HCT116 (cell line): ENCODE measurements at regions not wholly inside any gene's neighbourhood (a gene's known extent, or its start where the extent isn't known, plus 50 kb on each side); places are given as distances from the start of the nearest gene placed in this dataset.
A peak's percentile ranks its signal among the peaks of the same experiment; 100 is the strongest.

Experiments
- ATAC-seq: fragments of 200-7000 bp; cut with Tn5 transposase; 2 replicates; pipeline ENCODE4 v1.9.1; 2020; ENCODE audit warnings: mild to moderate bottlenecking, moderate library complexity
- BruUV-seq: library from RNA; stranded (reverse); fragments of 400-500 nt; replicated peaks from 2 replicates; lab custom pipeline; 2021; lab: Mats Ljungman, UMichigan
- CTCF ChIA-PET: fragments of 300-600 bp; sonication (Branson Sonifier 250); formaldehyde crosslinking; loops from one replicate; lab custom pipeline; 2021; ENCODE audit warnings: antibody characterized with exemption; lab: Charles Lee
- POLR2A ChIA-PET: fragments of 300-600, 350-600 bp; sonication (Branson Sonifier 250); formaldehyde crosslinking; loops from one replicate; lab custom pipeline; 2021; ENCODE audit warnings: antibody characterized with exemption; lab: Charles Lee
- RAD21 ChIA-PET, 2 experiments: fragments of 300-600 bp; sonication (Branson Sonifier 250); formaldehyde crosslinking; loops; one replicate each; lab custom pipeline; 2023; ENCODE audit warnings: low total read pairs in 2 of 2; ENCODE audit not compliant: uncharacterized antibody in 2 of 2, unreplicated experiment in 2 of 2, low non-redundant PET in 1 of 2; lab: Charles Lee
- DNase-seq: peaks from one replicate; pipeline ENCODE4 v3.0.0-alpha.2; 2010; ENCODE audit warnings: low read depth, low spot score
- H2AFZ ChIP-seq: fragments of 200-600 bp; shearing (Covaris generic), sonication (generic); 2 replicates; pipeline ENCODE4 v1.6.1; 2017; ENCODE audit warnings: low read depth, mixed run types, mixed read lengths, antibody characterized with exemption, low read length; ENCODE audit not compliant: poor library complexity, severe bottlenecking
- H3K27ac ChIP-seq: 2 replicates; pipeline ENCODE4 v1.5.1; 2012; ENCODE audit warnings: low read depth, low read length
- H3K27me3 ChIP-seq: fragments of 200-600 bp; sonication (generic); 2 replicates; pipeline ENCODE4 v1.6.1; 2016; ENCODE audit warnings: mixed run types, low read length, mixed read lengths; ENCODE audit not compliant: insufficient read depth
- H3K36me3 ChIP-seq, 2 experiments: fragments of 200-500 bp in 1 of 2; fragments of 200-600 bp in 1 of 2; sonication (Bioruptor generic) in 1 of 2; sonication (generic) in 1 of 2; 2 replicates each; pipeline versions ENCODE4 v1.5.1 to v1.6.1; 2014 to 2016; ENCODE audit warnings: low read length in 2 of 2, inconsistent platforms in 1 of 2, mixed read lengths in 1 of 2, mixed run types in 1 of 2; ENCODE audit not compliant: insufficient read depth in 2 of 2, control insufficient read depth in 1 of 2
- H3K4me1 ChIP-seq, 2 experiments: fragments of 200-600 bp in 1 of 2; sonication (generic) in 1 of 2; 2 replicates each; pipeline versions ENCODE4 v1.5.1 to v1.6.1; 2012 to 2017; ENCODE audit warnings: low read length in 2 of 2, inconsistent platforms in 1 of 2, mild to moderate bottlenecking in 1 of 2, mixed read lengths in 1 of 2, mixed run types in 1 of 2, moderate library complexity in 1 of 2; ENCODE audit not compliant: insufficient read depth in 2 of 2, control insufficient read depth in 1 of 2
- H3K4me2 ChIP-seq: fragments of 200-600 bp; sonication (generic); 2 replicates; pipeline ENCODE4 v1.6.1; 2017; ENCODE audit warnings: mixed run types, low read length, mixed read lengths
- H3K4me3 ChIP-seq, 2 experiments: fragments of 200-600 bp in 1 of 2; sonication (generic) in 1 of 2; replicated peaks in 1 of 2; 2 replicates each; pipeline ENCODE4 v1.5.1; 2011 to 2016; ENCODE audit warnings: low read length in 2 of 2, control low read depth in 1 of 2, low read depth in 1 of 2, mild to moderate bottlenecking in 1 of 2, mixed read lengths in 1 of 2, mixed run types in 1 of 2
- H3K79me2 ChIP-seq: fragments of 200-600 bp; sonication (generic); 2 replicates; pipeline ENCODE4 v1.6.1; 2017; ENCODE audit warnings: mild to moderate bottlenecking, mixed run types, low read length, moderate library complexity, mixed read lengths; ENCODE audit not compliant: insufficient read depth
- H3K9ac ChIP-seq: fragments of 200-600 bp; sonication (generic); 2 replicates; pipeline ENCODE4 v1.6.1; 2016; ENCODE audit warnings: low read length, mixed read lengths
- H3K9me2 ChIP-seq: fragments of 200-600 bp; sonication (generic), shearing (Covaris generic); 2 replicates; pipeline ENCODE4 v1.6.1; 2017; ENCODE audit warnings: mixed run types, mild to moderate bottlenecking, moderate library complexity; ENCODE audit not compliant: insufficient read depth
- H3K9me3 ChIP-seq, 2 experiments: fragments of 200-500 bp in 1 of 2; fragments of 200-600 bp in 1 of 2; sonication (Bioruptor generic) in 1 of 2; sonication (generic) in 1 of 2; 2 replicates each; pipeline ENCODE4 v1.6.1; 2014 to 2017; ENCODE audit warnings: low read length in 2 of 2, mixed read lengths in 2 of 2, inconsistent platforms in 1 of 2, low read depth in 1 of 2, mild to moderate bottlenecking in 1 of 2, mixed run types in 1 of 2, moderate library complexity in 1 of 2; ENCODE audit not compliant: control insufficient read depth in 1 of 2, insufficient read depth in 1 of 2
- H4K20me1 ChIP-seq: fragments of 200-600 bp; sonication (generic), shearing (Covaris generic); 2 replicates; pipeline ENCODE4 v1.6.1; 2017; ENCODE audit warnings: mixed run types, mild to moderate bottlenecking, moderate library complexity; ENCODE audit not compliant: insufficient read depth
- CBX3 ChIP-seq: IDR thresholded peaks from 2 replicates; pipeline ENCODE4 v1.6.1; 2012; ENCODE audit warnings: low read depth
- CEBPB ChIP-seq: IDR thresholded peaks from 2 replicates; pipeline ENCODE4 v1.6.1; 2012; ENCODE audit warnings: low read depth
- FOSL1 ChIP-seq: IDR thresholded peaks from 2 replicates; pipeline ENCODE4 v1.6.1; 2012; ENCODE audit warnings: low read depth
- JUND ChIP-seq: IDR thresholded peaks from 2 replicates; pipeline ENCODE4 v1.6.1; 2012
- POLR2A ChIP-seq: IDR thresholded peaks from 2 replicates; pipeline ENCODE4 v1.7.0; 2011; ENCODE audit warnings: borderline replicate concordance; ENCODE audit not compliant: insufficient read depth, insufficient read length; ENCODE audit errors: extremely low read depth
- POLR2AphosphoS5 ChIP-seq: IDR thresholded peaks from 2 replicates; pipeline ENCODE4 v1.6.1; 2011; ENCODE audit warnings: mild to moderate bottlenecking, low read depth, low read length, moderate library complexity
- SP1 ChIP-seq: IDR thresholded peaks from 2 replicates; pipeline ENCODE4 v1.6.1; 2012; ENCODE audit warnings: low read depth
- SRF ChIP-seq: IDR thresholded peaks from 2 replicates; pipeline ENCODE4 v1.6.1; 2012; ENCODE audit warnings: low read depth
- TCF7L2 ChIP-seq: IDR thresholded peaks from 2 replicates; pipeline ENCODE4 v1.7.0; 2011; ENCODE audit warnings: borderline replicate concordance, inconsistent platforms; ENCODE audit not compliant: insufficient read depth, insufficient read length; ENCODE audit errors: extremely low read depth
- ZFX ChIP-seq: fragments of 450-650 bp; IDR thresholded peaks from 2 replicates; pipeline ENCODE4 v1.6.1; 2017
- intact Hi-C: fragments of 100-400 bp; cut with micrococcal nuclease; formaldehyde crosslinking; loops from 2 replicates; pipeline ENCODE4 v1.10.0; 2022
- TF ChIP-seq, protein P1 (sequence below): IDR thresholded peaks from 2 replicates; pipeline ENCODE4 v1.6.1; 2012

DNA sequence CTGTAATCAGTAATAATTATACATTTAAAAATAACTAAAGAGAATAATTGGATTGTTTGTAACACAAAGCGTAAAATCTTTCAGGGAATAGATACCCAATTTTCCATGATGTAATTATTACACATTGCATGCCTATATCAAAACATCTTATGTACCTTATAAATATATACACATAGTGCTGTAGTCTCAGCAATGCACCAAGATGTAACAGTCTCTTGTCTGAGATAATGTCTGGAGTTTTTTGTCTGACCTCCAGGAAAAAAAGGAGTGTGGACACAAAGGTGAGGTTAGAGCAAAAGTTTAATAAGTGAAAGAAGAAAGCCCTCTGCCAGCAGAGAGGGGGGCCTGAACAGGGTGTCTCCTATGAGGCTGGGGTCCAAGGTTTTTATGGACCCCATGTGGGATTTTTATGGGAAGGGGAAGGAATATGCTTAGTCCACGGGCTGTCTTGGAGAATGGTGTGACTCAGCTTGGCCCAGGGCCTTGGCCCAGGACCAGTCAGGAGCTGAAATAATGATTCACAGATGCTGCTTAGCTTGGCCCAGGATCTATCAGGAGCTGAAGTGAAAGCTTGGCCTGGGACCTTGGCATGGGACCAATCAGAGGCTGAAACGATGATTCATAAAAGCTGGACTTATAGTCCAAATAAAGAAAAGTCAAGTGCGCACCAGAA is 545.0 kb downstream of the ZPLD1 start:
- TF ChIP-seq, protein P1, sequence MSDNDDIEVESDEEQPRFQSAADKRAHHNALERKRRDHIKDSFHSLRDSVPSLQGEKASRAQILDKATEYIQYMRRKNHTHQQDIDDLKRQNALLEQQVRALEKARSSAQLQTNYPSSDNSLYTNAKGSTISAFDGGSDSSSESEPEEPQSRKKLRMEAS = no peak
- TF ChIP-seq TCF7L2 (peak; percentile 63), SP1 (peak; percentile 74), FOSL1 (peak; percentile 85), ZFX (no peak), SRF (peak; percentile 65; the same call in 1 of the 2 replicates), CEBPB (peak; percentile 47), JUND (peak; percentile 91), CBX3 (0 out of 2 replicates have a peak, but pooled peaks have one; percentile 47), POLR2AphosphoS5 (peak; percentile 70), POLR2A (no peak)
- ChIA-PET POLR2A (no interaction called here), RAD21 (no interaction called here), CTCF (no interaction called here)
- peak; percentile 89 for DNase-seq
- ATAC-seq = peak; percentile 99
- Histone ChIP-seq H3K27ac (no peak overlapping the region), H3K27me3 (no peaks in the 10 kb centered on the region), H3K9me3 (no peaks in the 10 kb centered on the region), H3K79me2 (no peaks in the 10 kb centered on the region), H3K9me2 (no peaks in the 10 kb centered on the region), H3K4me3 (no peak overlapping the region), H2AFZ (no peak overlapping the region), H3K4me2 (peak overlapping the region; percentile 58), H3K9ac (no peak overlapping the region), H4K20me1 (no peaks in the 10 kb centered on the region), H3K4me1 (peaks cover 14 to 17% of the 10 kb centered on the region in 2 experiments), H3K36me3 (no peaks in the 10 kb centered on the region)
- intact Hi-C loops = loop anchor here (5.0 kb wide), 1 partner anchor 53 kb away; no protein-coding TSS in a partner anchor
- no TSS peak for BruUV-seq

DNA sequence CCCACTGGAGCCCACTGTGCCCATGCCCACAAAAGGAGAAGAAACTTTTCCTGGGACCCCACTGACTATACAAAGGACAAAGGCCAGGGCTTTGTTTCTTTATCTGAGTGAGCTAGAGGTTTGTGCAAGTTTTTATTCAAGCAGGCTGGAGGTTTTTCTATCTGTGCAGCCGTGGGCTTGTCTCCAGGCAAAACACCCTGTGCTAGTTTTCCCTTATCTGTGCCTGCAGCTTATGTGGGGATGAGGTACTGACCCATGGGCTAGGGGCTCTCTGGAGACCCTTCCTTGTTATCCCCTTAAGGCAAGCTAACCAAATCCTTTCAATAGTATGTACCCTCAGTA is 545.5 kb downstream of the ZPLD1 start:
- TF ChIP-seq CBX3 = 0 out of 2 replicates have a peak, but pooled peaks have one; percentile 8
- no peak for TF ChIP-seq JUND
- Histone ChIP-seq H3K27ac (no peak overlapping the region), H3K4me3 (no peak overlapping the region), H4K20me1 (no peaks in the 10 kb centered on the region), H3K79me2 (no peaks in the 10 kb centered on the region), H3K27me3 (no peaks in the 10 kb centered on the region), H3K4me2 (peak overlapping the region; percentile 58), H3K9me2 (no peaks in the 10 kb centered on the region), H3K36me3 (no peaks in the 10 kb centered on the region), H2AFZ (no peak overlapping the region), H3K9me3 (no peaks in the 10 kb centered on the region), H3K4me1 (peaks cover 14 to 17% of the 10 kb centered on the region in 2 experiments), H3K9ac (no peak overlapping the region)
- no TSS peak for BruUV-seq
- ATAC-seq = no peak
- ChIA-PET RAD21 (no interaction called here), POLR2A (no interaction called here), CTCF (no interaction called here)
- intact Hi-C loops = no loop called here
- DNase-seq = no peak
